ENCODE measurements at regions not wholly inside any gene's neighbourhood (a gene's known extent, or its start where the extent isn't known, plus 50 kb on each side); places are given as distances from the start of the nearest gene placed in this dataset.

- TF ChIP-seq CTCF (IDR thresholded peaks at IDR 0.05; ENCODE audit: low read depth, low read length, poor library complexity, severe bottlenecking) = no peak
- TF ChIP-seq EZH2phosphoT487 (IDR thresholded peaks at IDR 0.05; ENCODE audit: borderline replicate concordance, low read length) = no peak
Observed at GRCh38 chr3:157939166-157939565, 167.1 kb downstream of the SHOX2 start.
